ENCODE measurements at regions not wholly inside any gene's neighbourhood (a gene's known extent, or its start where the extent isn't known, plus 50 kb on each side); places are given as distances from the start of the nearest gene placed in this dataset.

DNA sequence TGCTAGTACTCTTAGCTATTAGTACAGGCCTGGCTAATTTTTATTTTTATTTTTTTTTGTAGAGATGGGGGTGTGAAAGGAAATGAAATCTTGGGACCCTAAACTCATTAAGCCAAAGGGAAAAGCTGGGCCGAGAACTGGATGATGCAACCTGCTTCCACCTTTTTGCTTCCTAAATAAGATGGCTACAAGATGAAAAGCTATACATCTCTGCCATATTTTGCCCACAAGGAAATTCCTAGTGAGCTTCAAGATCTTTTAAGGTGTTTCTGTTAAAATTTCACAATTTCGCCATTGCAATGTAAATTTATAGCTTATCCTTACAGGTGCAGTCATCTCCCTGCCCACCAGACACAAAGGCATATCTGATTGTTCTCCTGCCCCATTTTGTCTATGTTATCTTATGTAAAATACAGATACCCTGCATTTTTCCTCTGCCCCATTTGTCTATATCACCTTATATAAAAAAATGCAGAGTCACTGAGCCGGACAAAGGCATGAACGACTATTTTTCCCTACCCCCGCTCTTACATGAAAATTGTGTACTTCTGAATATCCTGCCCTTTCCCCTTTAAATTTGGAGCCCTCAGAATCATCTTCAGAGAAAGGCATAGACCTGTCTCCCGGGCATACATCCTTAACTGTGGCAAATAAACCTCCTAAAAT lies 112.0 kb upstream of the SLC38A2 start:
- TF ChIP-seq CTCF (IDR thresholded peaks at IDR 0.05) (no peak), ZFX (IDR thresholded peaks at IDR 0.05; ENCODE audit: borderline replicate concordance) (no peak)
